ENCODE measurements at regions not wholly inside any gene's neighbourhood (a gene's known extent, or its start where the extent isn't known, plus 50 kb on each side); places are given as distances from the start of the nearest gene placed in this dataset.

- DNase-seq: no peak
- no peaks in the 10 kb centered on the region for H3K9me3 Mint-ChIP-seq
- H3K27ac Mint-ChIP-seq: no peak overlapping the region
- H3K4me3 Mint-ChIP-seq: no peak overlapping the region
- H3K36me3 Mint-ChIP-seq: no peaks in the 10 kb centered on the region
- H3K4me1 Mint-ChIP-seq: no peaks in the 10 kb centered on the region
- no peaks in the 10 kb centered on the region for H3K27me3 Mint-ChIP-seq
These were observed 141.0 kb upstream of the NRSN1 start for GRCh38 chr6:23985015-23985414.

- Mint-ChIP-seq H3K4me3 (no peak overlapping the region), H3K36me3 (no peaks in the 10 kb centered on the region), H3K27ac (no peak overlapping the region), H3K4me1 (no peaks in the 10 kb centered on the region), H3K9me3 (peaks cover 1% of the 10 kb centered on the region), H3K27me3 (no peaks in the 10 kb centered on the region)
- no peak for DNase-seq
These were observed 136.0 kb upstream of the NRSN1 start for GRCh38 chr6:23989885-23990533.

GRCh38 chr6:23994013-23994412 is 132.0 kb upstream of the NRSN1 start:
- H3K9me3 Mint-ChIP-seq: peaks cover 2% of the 10 kb centered on the region
- no peak overlapping the region for H3K4me3 Mint-ChIP-seq
- DNase-seq: no peak
- no peak overlapping the region for H3K27ac Mint-ChIP-seq
- peaks cover 6% of the 10 kb centered on the region for H3K27me3 Mint-ChIP-seq
- no peaks in the 10 kb centered on the region for H3K36me3 Mint-ChIP-seq
- no peaks in the 10 kb centered on the region for H3K4me1 Mint-ChIP-seq

- Mint-ChIP-seq H3K4me3 (no peak overlapping the region), H3K27ac (no peak overlapping the region), H3K9me3 (no peaks in the 10 kb centered on the region), H3K4me1 (no peaks in the 10 kb centered on the region), H3K27me3 (peaks cover 5% of the 10 kb centered on the region), H3K36me3 (no peaks in the 10 kb centered on the region)
- DNase-seq: no peak
These were observed 122.0 kb upstream of the NRSN1 start for GRCh38 chr6:24004062-24004461.

- Mint-ChIP-seq H3K27ac (no peak overlapping the region), H3K36me3 (no peaks in the 10 kb centered on the region), H3K27me3 (peaks cover 5% of the 10 kb centered on the region)
These were observed 121.4 kb upstream of the NRSN1 start for GRCh38 chr6:24004659-24005058.

GRCh38 chr6:24006254-24006653 is 119.8 kb upstream of the NRSN1 start:
- Mint-ChIP-seq H3K4me3 (no peak overlapping the region), H3K36me3 (no peaks in the 10 kb centered on the region), H3K27me3 (peaks cover 5% of the 10 kb centered on the region), H3K27ac (no peak overlapping the region), H3K9me3 (peaks cover 1% of the 10 kb centered on the region), H3K4me1 (no peaks in the 10 kb centered on the region)
- DNase-seq: no peak

More at GRCh38 chr6:24004659-24005058, 121.4 kb upstream of the NRSN1 start:
- Mint-ChIP-seq H3K4me3 (no peak overlapping the region), H3K9me3 (no peaks in the 10 kb centered on the region), H3K4me1 (no peaks in the 10 kb centered on the region)
- no peak for DNase-seq

GRCh38 chr6:24009319-24009718 is 116.7 kb upstream of the NRSN1 start:
- H3K4me1 Mint-ChIP-seq: no peaks in the 10 kb centered on the region
- no peaks in the 10 kb centered on the region for H3K27me3 Mint-ChIP-seq
- no peak for DNase-seq
- no peak overlapping the region for H3K27ac Mint-ChIP-seq
- no peak overlapping the region for H3K4me3 Mint-ChIP-seq
- peaks cover 1% of the 10 kb centered on the region for H3K9me3 Mint-ChIP-seq
- H3K36me3 Mint-ChIP-seq: no peaks in the 10 kb centered on the region

GRCh38 chr6:24010133-24010532 is 115.9 kb upstream of the NRSN1 start:
- no peak overlapping the region for H3K27ac Mint-ChIP-seq
- H3K9me3 Mint-ChIP-seq: peaks cover 2% of the 10 kb centered on the region
- H3K4me3 Mint-ChIP-seq: no peak overlapping the region
- H3K4me1 Mint-ChIP-seq: no peaks in the 10 kb centered on the region
- no peak for DNase-seq
- H3K27me3 Mint-ChIP-seq: no peaks in the 10 kb centered on the region
- no peaks in the 10 kb centered on the region for H3K36me3 Mint-ChIP-seq

GRCh38 chr6:24016286-24016685 is 109.7 kb upstream of the NRSN1 start:
- H3K9me3 Mint-ChIP-seq: peaks cover 4% of the 10 kb centered on the region
- no peaks in the 10 kb centered on the region for H3K4me1 Mint-ChIP-seq
- no peaks in the 10 kb centered on the region for H3K36me3 Mint-ChIP-seq
- H3K27ac Mint-ChIP-seq: no peak overlapping the region
- no peaks in the 10 kb centered on the region for H3K27me3 Mint-ChIP-seq
- no peak for DNase-seq
- H3K4me3 Mint-ChIP-seq: no peak overlapping the region

GRCh38 chr6:24016857-24017256 is 109.2 kb upstream of the NRSN1 start:
- no peak for DNase-seq
- H3K9me3 Mint-ChIP-seq: peaks cover 4% of the 10 kb centered on the region
- H3K4me3 Mint-ChIP-seq: no peak overlapping the region
- H3K4me1 Mint-ChIP-seq: no peaks in the 10 kb centered on the region
- H3K27ac Mint-ChIP-seq: no peak overlapping the region
- H3K27me3 Mint-ChIP-seq: no peaks in the 10 kb centered on the region
- H3K36me3 Mint-ChIP-seq: no peaks in the 10 kb centered on the region

GRCh38 chr6:24019393-24019792 is 106.6 kb upstream of the NRSN1 start:
- DNase-seq: no peak
- H3K27ac Mint-ChIP-seq: no peak overlapping the region
- H3K4me1 Mint-ChIP-seq: no peaks in the 10 kb centered on the region
- H3K36me3 Mint-ChIP-seq: no peaks in the 10 kb centered on the region
- no peak overlapping the region for H3K4me3 Mint-ChIP-seq
- H3K9me3 Mint-ChIP-seq: peaks cover 5% of the 10 kb centered on the region
- H3K27me3 Mint-ChIP-seq: peaks cover 9% of the 10 kb centered on the region

GRCh38 chr6:24019830-24020229 is 106.2 kb upstream of the NRSN1 start:
- DNase-seq: no peak
- Mint-ChIP-seq H3K36me3 (no peaks in the 10 kb centered on the region), H3K27me3 (peaks cover 9% of the 10 kb centered on the region), H3K27ac (no peak overlapping the region), H3K9me3 (peaks cover 5% of the 10 kb centered on the region), H3K4me3 (no peak overlapping the region), H3K4me1 (no peaks in the 10 kb centered on the region)

- peaks cover 9% of the 10 kb centered on the region for H3K27me3 Mint-ChIP-seq
- H3K27ac Mint-ChIP-seq: no peak overlapping the region
- peaks cover 9% of the 10 kb centered on the region for H3K9me3 Mint-ChIP-seq
- no peak for DNase-seq
- no peak overlapping the region for H3K4me3 Mint-ChIP-seq
- H3K36me3 Mint-ChIP-seq: no peaks in the 10 kb centered on the region
- no peaks in the 10 kb centered on the region for H3K4me1 Mint-ChIP-seq
These were observed 100.0 kb upstream of the NRSN1 start for GRCh38 chr6:24026050-24026449.

- Mint-ChIP-seq H3K27ac (no peak overlapping the region), H3K36me3 (no peaks in the 10 kb centered on the region), H3K4me1 (no peaks in the 10 kb centered on the region), H3K9me3 (peaks cover 13% of the 10 kb centered on the region), H3K27me3 (no peaks in the 10 kb centered on the region), H3K4me3 (no peak overlapping the region)
- no peak for DNase-seq
These were observed 94.5 kb upstream of the NRSN1 start for GRCh38 chr6:24031496-24031895.

GRCh38 chr6:24032896-24033688 is 92.9 kb upstream of the NRSN1 start:
- no peak overlapping the region for H3K4me3 Mint-ChIP-seq
- no peak overlapping the region for H3K27ac Mint-ChIP-seq
- H3K9me3 Mint-ChIP-seq: peaks cover 15% of the 10 kb centered on the region
- H3K27me3 Mint-ChIP-seq: no peaks in the 10 kb centered on the region
- no peaks in the 10 kb centered on the region for H3K4me1 Mint-ChIP-seq
- DNase-seq: no peak
- no peaks in the 10 kb centered on the region for H3K36me3 Mint-ChIP-seq

GRCh38 chr6:24043848-24044247 is 82.2 kb upstream of the NRSN1 start:
- Mint-ChIP-seq H3K27ac (no peak overlapping the region), H3K4me3 (no peak overlapping the region), H3K9me3 (peaks cover 9% of the 10 kb centered on the region), H3K36me3 (no peaks in the 10 kb centered on the region), H3K4me1 (no peaks in the 10 kb centered on the region), H3K27me3 (peaks cover 4% of the 10 kb centered on the region)
- no peak for DNase-seq

Data from activated naive CD8-positive, alpha-beta T cell treated with anti-CD3 and anti-CD28 coated beads for 36 hours (primary cell).